ENCODE measurements at regions not wholly inside any gene's neighbourhood (a gene's known extent, or its start where the extent isn't known, plus 50 kb on each side); places are given as distances from the start of the nearest gene placed in this dataset.

GRCh38 chr2:58852905-58853304 is 611.8 kb upstream of the FANCL start:
- H3K4me2 ChIP-seq (ENCODE audit: low read depth, low read length, poor library complexity, severe bottlenecking), result no peak overlapping the region
- H3F3A ChIP-seq (ENCODE audit: insufficient read depth), result no peaks in the 10 kb centered on the region
- no peaks in the 10 kb centered on the region for H3K36me3 ChIP-seq (ENCODE audit: low read length)
- H3K9me3 ChIP-seq (ENCODE audit: insufficient read depth, low read length), result no peaks in the 10 kb centered on the region
- no peaks in the 10 kb centered on the region for H3K79me2 ChIP-seq (ENCODE audit: insufficient read depth, low read length)
- H3K27ac ChIP-seq (ENCODE audit: low read depth, low read length), result no peak overlapping the region
- H3K27me3 ChIP-seq (ENCODE audit: low read length), result no peaks in the 10 kb centered on the region
- no peak for TF ChIP-seq CTCF (IDR thresholded peaks at IDR 0.05; ENCODE audit: insufficient read depth, low read length, poor library complexity, severe bottlenecking)
- no peak for TF ChIP-seq EZH2phosphoT487 (conservative IDR thresholded peaks at IDR 0.05; ENCODE audit: low read length)
- no peak overlapping the region for H3K9ac ChIP-seq (ENCODE audit: low read length)
- no peak overlapping the region for H2AFZ ChIP-seq (ENCODE audit: low read depth, low read length, severe bottlenecking)
- H4K20me1 ChIP-seq (ENCODE audit: low read depth, low read length), result no peaks in the 10 kb centered on the region
- H3K4me3 ChIP-seq (ENCODE audit: insufficient read depth, low read length, poor library complexity, severe bottlenecking), result no peak overlapping the region
- no peaks in the 10 kb centered on the region for H3K9me2 ChIP-seq (replicated peaks; ENCODE audit: insufficient read depth, low read length)

- H3K9ac ChIP-seq (ENCODE audit: low read length), result no peak overlapping the region
- no peak overlapping the region for H2AFZ ChIP-seq (ENCODE audit: low read depth, low read length, severe bottlenecking)
- no peak overlapping the region for H3K27ac ChIP-seq (ENCODE audit: low read depth, low read length)
- no peaks in the 10 kb centered on the region for H3K9me3 ChIP-seq (ENCODE audit: insufficient read depth, low read length)
- no peaks in the 10 kb centered on the region for H3K79me2 ChIP-seq (ENCODE audit: insufficient read depth, low read length)
- no peak overlapping the region for H3K4me3 ChIP-seq (ENCODE audit: insufficient read depth, low read length, poor library complexity, severe bottlenecking)
- H3K9me2 ChIP-seq (replicated peaks; ENCODE audit: insufficient read depth, low read length), result no peaks in the 10 kb centered on the region
- no peaks in the 10 kb centered on the region for H4K20me1 ChIP-seq (ENCODE audit: low read depth, low read length)
- TF ChIP-seq CTCF (IDR thresholded peaks at IDR 0.05; ENCODE audit: insufficient read depth, low read length, poor library complexity, severe bottlenecking), result no peak
- TF ChIP-seq EZH2phosphoT487 (conservative IDR thresholded peaks at IDR 0.05; ENCODE audit: low read length), result no peak
- no peak overlapping the region for H3K4me2 ChIP-seq (ENCODE audit: low read depth, low read length, poor library complexity, severe bottlenecking)
- no peaks in the 10 kb centered on the region for H3K27me3 ChIP-seq (ENCODE audit: low read length)
- no peaks in the 10 kb centered on the region for H3K36me3 ChIP-seq (ENCODE audit: low read length)
- H3F3A ChIP-seq (ENCODE audit: insufficient read depth), result no peaks in the 10 kb centered on the region
These were observed 611.1 kb upstream of the FANCL start for GRCh38 chr2:58852243-58852642.

GRCh38 chr2:58851598-58851997 is 610.5 kb upstream of the FANCL start:
- TF ChIP-seq EZH2phosphoT487 (conservative IDR thresholded peaks at IDR 0.05; ENCODE audit: low read length), result no peak
- no peak for TF ChIP-seq CTCF (IDR thresholded peaks at IDR 0.05; ENCODE audit: insufficient read depth, low read length, poor library complexity, severe bottlenecking)
- no peak overlapping the region for H3K27ac ChIP-seq (ENCODE audit: low read depth, low read length)
- H3F3A ChIP-seq (ENCODE audit: insufficient read depth), result no peaks in the 10 kb centered on the region
- no peak overlapping the region for H3K4me3 ChIP-seq (ENCODE audit: insufficient read depth, low read length, poor library complexity, severe bottlenecking)
- H3K9me2 ChIP-seq (replicated peaks; ENCODE audit: insufficient read depth, low read length), result no peaks in the 10 kb centered on the region
- no peaks in the 10 kb centered on the region for H3K36me3 ChIP-seq (ENCODE audit: low read length)
- H4K20me1 ChIP-seq (ENCODE audit: low read depth, low read length), result no peaks in the 10 kb centered on the region
- H3K4me2 ChIP-seq (ENCODE audit: low read depth, low read length, poor library complexity, severe bottlenecking), result no peak overlapping the region
- no peaks in the 10 kb centered on the region for H3K79me2 ChIP-seq (ENCODE audit: insufficient read depth, low read length)
- no peaks in the 10 kb centered on the region for H3K9me3 ChIP-seq (ENCODE audit: insufficient read depth, low read length)
- H3K27me3 ChIP-seq (ENCODE audit: low read length), result no peaks in the 10 kb centered on the region
- H2AFZ ChIP-seq (ENCODE audit: low read depth, low read length, severe bottlenecking), result no peak overlapping the region
- H3K9ac ChIP-seq (ENCODE audit: low read length), result no peak overlapping the region

GRCh38 chr2:58845011-58845410 is 603.9 kb upstream of the FANCL start:
- Histone ChIP-seq H3K27me3 (ENCODE audit: low read length) (no peaks in the 10 kb centered on the region), H3K9me2 (replicated peaks; ENCODE audit: insufficient read depth, low read length) (no peaks in the 10 kb centered on the region), H3F3A (ENCODE audit: insufficient read depth) (no peaks in the 10 kb centered on the region), H4K20me1 (ENCODE audit: low read depth, low read length) (no peaks in the 10 kb centered on the region), H2AFZ (ENCODE audit: low read depth, low read length, severe bottlenecking) (no peak overlapping the region), H3K9me3 (ENCODE audit: insufficient read depth, low read length) (no peaks in the 10 kb centered on the region), H3K79me2 (ENCODE audit: insufficient read depth, low read length) (no peaks in the 10 kb centered on the region), H3K4me3 (ENCODE audit: insufficient read depth, low read length, poor library complexity, severe bottlenecking) (no peak overlapping the region), H3K27ac (ENCODE audit: low read depth, low read length) (no peak overlapping the region), H3K4me2 (ENCODE audit: low read depth, low read length, poor library complexity, severe bottlenecking) (no peak overlapping the region), H3K9ac (ENCODE audit: low read length) (no peak overlapping the region), H3K36me3 (ENCODE audit: low read length) (no peaks in the 10 kb centered on the region)
- no peak for TF ChIP-seq CTCF (IDR thresholded peaks at IDR 0.05; ENCODE audit: insufficient read depth, low read length, poor library complexity, severe bottlenecking)
- no peak for TF ChIP-seq EZH2phosphoT487 (conservative IDR thresholded peaks at IDR 0.05; ENCODE audit: low read length)
